Colonic mucosa (tissue), 4 donors: ENCODE measurements at regions not wholly inside any gene's neighbourhood (a gene's known extent, or its start where the extent isn't known, plus 50 kb on each side); places are given as distances from the start of the nearest gene placed in this dataset.

Experiments used
- DNase-seq: peaks from one replicate; pipeline ENCODE4 v3.0.0-alpha.2; 2020
- H3K27ac ChIP-seq: fragments of 200-600 bp; one replicate; pipeline ENCODE4 v1.8.0; 2021
- H3K27me3 ChIP-seq: fragments of 200-600 bp; one replicate; pipeline ENCODE4 v1.8.0; 2021
- H3K36me3 ChIP-seq: fragments of 200-600 bp; one replicate; pipeline ENCODE4 v1.8.0; 2021
- H3K4me1 ChIP-seq: fragments of 200-600 bp; one replicate; pipeline ENCODE4 v1.8.0; 2021; ENCODE audit warnings: mild to moderate bottlenecking
- H3K4me3 ChIP-seq: fragments of 200-600 bp; one replicate; pipeline ENCODE4 v1.8.0; 2021
- H3K9ac ChIP-seq, 2 donors: one replicate each; pipeline ENCODE4 v1.7.0; 2013; ENCODE audit warnings: control low read depth in 2 of 2, low read depth in 2 of 2, low read length in 2 of 2
- H3K9me3 ChIP-seq: fragments of 200-600 bp; one replicate; pipeline ENCODE4 v1.8.0; 2021
- intact Hi-C: fragments of 100-400 bp; cut with DNase I; formaldehyde crosslinking; loops from one replicate; pipeline ENCODE4 v1.14.1; 2022
- TF ChIP-seq, protein P1 (sequence below): fragments of 200-600 bp; IDR thresholded peaks from one replicate; pipeline ENCODE4 v1.8.0; 2022; ENCODE audit warnings: antibody characterized with exemption, mild to moderate bottlenecking
- donor health status: healthy.
- donor health status: DM: no; HTN: no; CAD: no.
- donor health status: DM: no; HTN: no; CAD: no.

GRCh38 chr10:2023687-2024086, 286.4 kb upstream of the ADARB2 start:
- intact Hi-C loops: no loop called here

DNA sequence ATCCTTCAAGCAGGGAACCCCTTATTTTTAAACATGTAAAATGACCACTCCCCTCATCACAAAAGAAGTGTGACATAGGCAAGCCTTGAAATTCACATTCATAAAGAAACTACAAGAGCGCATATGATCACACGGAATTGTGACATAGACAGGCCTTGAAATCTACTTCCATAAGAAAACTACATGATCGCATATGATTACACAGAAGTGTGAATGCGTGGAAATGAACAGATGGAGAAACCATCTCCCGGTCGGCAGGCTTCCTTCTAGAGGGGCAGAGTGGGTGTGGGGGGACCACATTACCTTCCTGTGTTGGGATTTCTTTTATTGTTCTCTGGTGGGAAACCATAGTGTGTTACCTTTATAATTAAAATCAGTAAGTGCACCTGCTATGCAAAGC, 285.1 kb upstream of the ADARB2 start:
- Histone ChIP-seq H3K27ac (no peak overlapping the region), H3K27me3 (no peaks in the 10 kb centered on the region), H3K4me3 (no peak overlapping the region), H3K9me3 (no peaks in the 10 kb centered on the region), H3K36me3 (no peaks in the 10 kb centered on the region), H3K4me1 (no peaks in the 10 kb centered on the region), H3K9ac (no peak overlapping the region)
- DNase-seq: no peak
- TF ChIP-seq, protein P1, sequence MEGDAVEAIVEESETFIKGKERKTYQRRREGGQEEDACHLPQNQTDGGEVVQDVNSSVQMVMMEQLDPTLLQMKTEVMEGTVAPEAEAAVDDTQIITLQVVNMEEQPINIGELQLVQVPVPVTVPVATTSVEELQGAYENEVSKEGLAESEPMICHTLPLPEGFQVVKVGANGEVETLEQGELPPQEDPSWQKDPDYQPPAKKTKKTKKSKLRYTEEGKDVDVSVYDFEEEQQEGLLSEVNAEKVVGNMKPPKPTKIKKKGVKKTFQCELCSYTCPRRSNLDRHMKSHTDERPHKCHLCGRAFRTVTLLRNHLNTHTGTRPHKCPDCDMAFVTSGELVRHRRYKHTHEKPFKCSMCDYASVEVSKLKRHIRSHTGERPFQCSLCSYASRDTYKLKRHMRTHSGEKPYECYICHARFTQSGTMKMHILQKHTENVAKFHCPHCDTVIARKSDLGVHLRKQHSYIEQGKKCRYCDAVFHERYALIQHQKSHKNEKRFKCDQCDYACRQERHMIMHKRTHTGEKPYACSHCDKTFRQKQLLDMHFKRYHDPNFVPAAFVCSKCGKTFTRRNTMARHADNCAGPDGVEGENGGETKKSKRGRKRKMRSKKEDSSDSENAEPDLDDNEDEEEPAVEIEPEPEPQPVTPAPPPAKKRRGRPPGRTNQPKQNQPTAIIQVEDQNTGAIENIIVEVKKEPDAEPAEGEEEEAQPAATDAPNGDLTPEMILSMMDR: no peak
- intact Hi-C loops: no loop called here

More at GRCh38 chr10:2023687-2024086, 286.4 kb upstream of the ADARB2 start:
- Histone ChIP-seq H3K4me1 (no peaks in the 10 kb centered on the region), H3K27ac (no peak overlapping the region), H3K36me3 (no peaks in the 10 kb centered on the region), H3K9me3 (no peaks in the 10 kb centered on the region), H3K4me3 (no peak overlapping the region), H3K27me3 (no peaks in the 10 kb centered on the region), H3K9ac (no peak overlapping the region)
- DNase-seq: no peak
- TF ChIP-seq, protein P1: no peak

DNA sequence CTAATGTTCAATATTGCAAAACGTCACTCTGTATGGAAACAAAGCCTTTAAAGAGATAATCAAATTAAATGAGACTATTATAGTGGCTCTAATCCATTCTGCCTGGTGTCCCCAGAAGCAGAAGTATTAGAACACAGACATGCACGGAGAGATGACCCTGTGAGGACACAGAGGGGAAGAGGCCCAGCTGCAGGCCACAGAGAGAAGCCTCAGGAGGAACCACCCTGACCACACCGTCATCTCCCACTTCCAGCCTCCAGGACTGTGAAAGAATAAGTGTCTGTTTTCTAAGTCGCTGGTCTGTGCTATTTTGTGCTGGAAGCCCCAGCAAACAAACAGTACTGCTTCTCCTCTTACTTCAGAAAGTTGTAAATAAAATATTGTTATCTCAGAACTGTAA, 283.5 kb upstream of the ADARB2 start:
- no peaks in the 10 kb centered on the region for H3K4me1 ChIP-seq
- intact Hi-C loops: no loop called here
- no peaks in the 10 kb centered on the region for H3K9me3 ChIP-seq
- H3K36me3 ChIP-seq: no peaks in the 10 kb centered on the region
- no peak for DNase-seq
- no peaks in the 10 kb centered on the region for H3K27me3 ChIP-seq
- TF ChIP-seq, protein P1: no peak
- no peak overlapping the region for H3K9ac ChIP-seq
- no peak overlapping the region for H3K4me3 ChIP-seq
- H3K27ac ChIP-seq: no peak overlapping the region

GRCh38 chr10:2019803-2020202, 282.5 kb upstream of the ADARB2 start:
- no peak for DNase-seq

GRCh38 chr10:2019281-2019680, 282.0 kb upstream of the ADARB2 start:
- Histone ChIP-seq H3K4me1 (no peaks in the 10 kb centered on the region), H3K36me3 (no peaks in the 10 kb centered on the region), H3K9me3 (no peaks in the 10 kb centered on the region), H3K27ac (no peak overlapping the region), H3K4me3 (no peak overlapping the region), H3K27me3 (no peaks in the 10 kb centered on the region), H3K9ac (no peak overlapping the region)
- TF ChIP-seq, protein P1: no peak
- DNase-seq: no peak
- intact Hi-C loops: no loop called here

More at GRCh38 chr10:2019803-2020202, 282.5 kb upstream of the ADARB2 start:
- Histone ChIP-seq H3K9me3 (no peaks in the 10 kb centered on the region), H3K4me3 (no peak overlapping the region), H3K36me3 (no peaks in the 10 kb centered on the region), H3K27ac (no peak overlapping the region), H3K4me1 (no peaks in the 10 kb centered on the region), H3K9ac (no peak overlapping the region), H3K27me3 (no peaks in the 10 kb centered on the region)
- intact Hi-C loops: no loop called here
- TF ChIP-seq, protein P1: no peak

- TF ChIP-seq, protein P1: no peak
- no peak overlapping the region for H3K4me3 ChIP-seq
- no peaks in the 10 kb centered on the region for H3K27me3 ChIP-seq
- no peak for DNase-seq
- intact Hi-C loops: no loop called here
- H3K9ac ChIP-seq: no peak overlapping the region
- no peaks in the 10 kb centered on the region for H3K36me3 ChIP-seq
- H3K4me1 ChIP-seq: no peaks in the 10 kb centered on the region
- H3K9me3 ChIP-seq: no peaks in the 10 kb centered on the region
- no peak overlapping the region for H3K27ac ChIP-seq
Observed at GRCh38 chr10:2014541-2014940, 277.2 kb upstream of the ADARB2 start.
